ENCODE measurements at regions not wholly inside any gene's neighbourhood (a gene's known extent, or its start where the extent isn't known, plus 50 kb on each side); places are given as distances from the start of the nearest gene placed in this dataset.
"Not testable (repeated sequence)": the region's sequence is repeated elsewhere in the genome, so short reads cannot be mapped to it uniquely, and the experiment has no call there.

DNA sequence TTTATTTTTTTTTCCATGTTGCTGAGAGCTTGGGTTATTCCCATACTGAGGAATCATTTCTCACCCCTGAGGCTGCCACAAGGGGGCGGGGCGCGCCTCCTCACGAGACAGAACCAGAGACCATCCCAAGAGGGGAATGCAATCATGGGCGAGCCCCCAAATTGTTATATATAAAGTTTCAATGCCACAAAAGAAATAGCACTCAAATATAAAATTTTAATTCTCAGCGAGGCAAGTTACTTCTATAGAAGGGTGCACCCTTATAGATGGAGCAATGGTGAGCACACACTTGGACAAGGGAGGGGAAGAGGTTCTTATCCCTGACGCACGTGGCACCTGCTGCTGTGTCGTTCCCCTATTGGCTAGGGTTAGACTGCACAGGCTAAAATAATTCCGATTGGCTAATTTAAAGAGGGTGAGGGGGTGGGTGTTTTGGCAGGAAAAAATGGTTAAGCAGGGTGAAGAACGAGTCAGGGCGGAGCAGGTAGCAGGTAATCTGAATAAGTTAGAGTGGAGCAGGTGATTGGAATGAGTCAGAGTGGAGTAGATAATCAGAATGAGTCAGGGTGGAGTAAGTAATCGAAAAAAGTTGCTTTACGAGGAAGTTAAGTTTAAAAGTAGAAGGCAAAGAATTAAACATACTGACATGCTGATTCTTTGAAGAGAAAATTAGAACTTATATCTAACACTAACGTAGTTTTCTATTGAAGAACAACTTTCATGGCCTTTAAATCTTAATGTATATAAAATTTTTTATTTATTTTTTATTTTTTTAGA is 177.5 kb downstream of the MTCL1 start:
- no peak for DNase-seq

DNA sequence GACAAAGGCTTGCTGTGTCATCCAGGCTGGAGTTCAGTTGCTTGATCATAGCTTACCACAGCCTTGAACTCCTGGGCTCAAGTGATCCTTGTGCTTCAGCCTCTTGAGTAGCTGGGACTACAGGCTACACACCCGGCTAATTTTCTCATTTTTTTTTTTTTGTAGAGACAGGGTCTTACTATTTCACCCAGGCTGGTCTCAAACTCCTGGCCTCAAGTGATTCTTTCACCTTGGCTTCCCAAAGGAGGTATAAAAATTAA is 178.0 kb downstream of the MTCL1 start:
- no peak for DNase-seq

DNA sequence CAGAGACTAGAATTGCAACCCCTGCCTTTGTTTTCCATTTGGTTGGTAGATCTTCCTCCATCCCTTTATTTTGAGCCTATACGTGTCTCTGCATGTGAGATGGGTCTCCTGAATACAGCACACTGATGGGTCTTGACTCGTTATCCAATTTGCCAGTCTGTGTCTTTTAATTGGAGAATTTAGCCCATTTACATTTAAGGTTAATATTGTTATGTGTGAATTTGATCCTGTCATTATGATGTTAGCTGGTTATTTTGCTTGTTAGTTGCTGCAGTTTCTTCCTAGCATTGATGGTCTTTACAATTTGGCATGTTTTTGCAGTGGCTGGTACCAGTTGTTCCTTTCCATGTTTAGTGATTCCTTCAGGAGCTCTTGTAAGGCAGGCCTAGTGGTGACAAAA is 182.5 kb downstream of the MTCL1 start:
- DNase-seq, result not testable (repeated sequence)

DNA sequence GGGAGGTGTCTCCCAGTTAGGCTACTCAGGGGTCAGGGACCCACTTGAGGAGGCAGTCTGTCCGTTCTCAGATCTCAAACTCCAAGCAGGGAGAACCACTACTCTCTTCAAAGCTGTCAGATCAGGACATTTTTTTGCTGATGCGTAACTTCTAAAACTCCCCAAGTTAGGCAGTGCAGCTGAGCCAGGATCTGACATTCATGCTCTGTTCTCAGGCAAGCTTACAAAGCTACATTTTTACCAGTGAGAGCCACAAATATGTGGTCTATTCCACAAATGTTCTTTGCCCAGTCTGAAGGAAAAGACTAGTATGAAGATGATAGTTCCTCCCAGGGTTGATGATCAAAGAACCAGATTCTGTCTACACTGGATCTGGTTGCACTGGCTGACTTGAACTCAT is 184.1 kb downstream of the MTCL1 start:
- no peak for DNase-seq

DNA sequence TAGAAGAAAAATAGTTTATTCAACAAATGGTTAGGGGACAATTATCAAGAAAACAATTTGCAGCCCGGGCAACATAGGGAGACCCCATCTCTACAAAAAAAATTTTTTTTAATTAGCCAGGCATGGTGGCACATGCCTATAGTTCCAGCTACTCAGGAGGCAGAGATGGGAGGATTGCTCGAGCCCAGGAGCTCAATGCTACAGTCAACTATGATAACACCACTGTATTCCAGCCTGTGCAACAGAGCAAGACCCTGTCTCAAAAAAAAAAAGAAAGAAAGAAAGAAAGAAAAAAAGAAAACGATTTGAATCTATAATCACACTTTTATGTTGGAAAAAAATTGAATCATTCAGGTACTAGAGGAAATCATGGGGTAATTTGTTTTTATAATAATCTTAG is 185.1 kb downstream of the MTCL1 start:
- DNase-seq, result not testable (repeated sequence)

DNA sequence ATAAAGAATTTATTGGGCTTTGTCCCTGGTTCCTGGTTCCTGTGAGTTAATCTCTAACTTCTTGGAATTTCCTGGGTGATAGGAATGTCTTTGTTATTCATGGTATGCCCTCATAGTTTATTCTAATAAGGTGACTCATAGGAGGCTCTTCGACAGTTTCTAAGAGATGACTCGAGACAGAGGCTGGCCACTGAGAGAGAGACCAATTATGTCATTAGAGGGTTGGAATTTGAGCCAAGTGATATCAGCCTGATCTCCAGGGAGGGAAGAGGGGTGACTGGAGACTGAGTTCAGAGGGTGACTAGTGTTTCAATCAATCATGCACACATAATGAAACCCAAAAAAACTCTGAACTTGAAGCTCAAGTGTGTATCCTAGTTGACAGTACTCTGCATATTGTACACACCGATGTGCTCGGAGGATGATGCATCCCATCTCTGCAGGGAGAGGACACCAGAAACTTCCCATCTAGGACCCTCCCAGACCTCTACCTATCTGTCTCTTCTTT is 185.7 kb downstream of the MTCL1 start:
- DNase-seq, result no peak

DNA sequence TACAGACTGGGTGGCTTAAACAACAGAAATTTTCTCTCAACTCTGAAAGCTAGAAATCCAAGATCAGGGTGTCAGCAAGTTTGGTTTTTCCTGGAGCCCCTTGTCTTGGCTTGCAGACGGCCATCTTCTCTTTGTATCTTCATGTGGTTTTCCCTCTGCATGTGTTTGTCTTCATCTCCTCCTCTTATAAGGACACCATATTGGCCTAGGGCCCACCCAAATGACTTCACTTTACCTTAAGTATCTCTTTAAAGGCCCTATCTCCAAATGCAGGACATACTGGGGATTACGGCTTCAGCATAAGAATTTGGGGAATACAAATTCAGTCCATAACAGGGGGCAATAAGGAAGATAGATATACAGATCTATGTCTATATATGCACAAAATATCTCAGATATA is 187.9 kb downstream of the MTCL1 start:
- DNase-seq, result no peak

DNA sequence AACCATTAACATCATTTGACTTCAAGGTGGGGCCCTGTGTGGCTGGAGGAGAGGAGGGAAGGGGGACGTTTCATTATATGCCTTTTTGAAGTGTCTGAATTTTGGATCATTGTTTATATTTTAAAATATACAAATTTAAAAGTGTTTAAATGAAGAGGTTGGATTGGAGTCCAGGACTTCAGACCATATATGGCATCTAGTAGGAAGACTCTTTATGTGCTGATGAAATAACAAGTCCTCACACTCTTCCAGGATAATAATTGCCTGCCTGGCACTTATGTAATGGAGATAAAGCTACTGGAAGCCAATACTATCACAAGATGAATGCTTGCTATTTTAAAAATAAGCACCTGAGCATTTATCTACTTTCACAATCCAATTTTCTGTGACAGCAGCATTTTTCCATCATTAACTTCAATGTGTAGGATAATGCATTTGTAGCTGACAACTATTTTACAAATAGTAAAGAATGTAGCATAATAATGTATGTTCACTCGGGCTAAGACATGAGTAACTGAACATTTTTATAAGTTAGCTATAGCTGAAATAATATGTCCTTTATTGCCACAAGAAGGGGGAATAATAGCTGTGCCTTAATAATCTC is 188.4 kb downstream of the MTCL1 start:
- no peak for DNase-seq

DNA sequence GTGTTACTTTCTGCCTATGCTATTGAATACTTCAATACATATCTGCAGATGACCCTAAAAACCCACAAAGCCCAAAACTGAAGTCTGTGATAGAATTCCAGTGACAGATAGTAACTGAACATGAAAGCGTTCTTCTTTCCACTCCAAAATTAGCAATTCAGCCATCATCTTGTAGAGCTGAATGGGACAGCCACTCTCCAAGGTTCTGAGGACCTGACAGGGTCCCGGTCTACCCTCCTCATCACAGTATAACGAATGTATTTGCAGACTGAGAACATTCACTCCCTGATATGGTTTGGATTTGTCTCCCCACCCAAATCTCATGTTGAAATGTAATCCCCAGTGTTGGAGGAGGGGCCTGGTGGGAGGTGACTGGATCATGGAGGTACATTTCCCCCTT is 189.5 kb downstream of the MTCL1 start:
- no peak for DNase-seq

DNA sequence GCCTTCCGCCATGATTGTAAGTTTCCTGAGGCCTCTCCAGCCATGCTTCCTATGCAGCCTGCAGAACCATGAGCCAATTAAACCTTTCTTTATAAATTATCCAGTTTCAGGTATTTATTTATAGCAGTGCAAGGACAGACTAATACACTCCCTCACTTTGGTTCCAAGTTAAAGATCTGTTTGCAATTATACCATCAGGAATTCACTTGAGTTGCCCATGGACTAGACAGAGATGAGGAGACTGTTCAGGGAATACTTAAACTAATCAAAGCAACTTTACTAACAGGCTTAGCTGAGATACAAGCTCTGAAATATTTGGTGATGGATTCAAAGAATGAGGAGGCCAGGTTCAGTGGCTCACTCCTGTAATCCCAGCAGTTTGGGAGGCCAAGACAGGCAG is 190.0 kb downstream of the MTCL1 start:
- DNase-seq, result no peak

DNA sequence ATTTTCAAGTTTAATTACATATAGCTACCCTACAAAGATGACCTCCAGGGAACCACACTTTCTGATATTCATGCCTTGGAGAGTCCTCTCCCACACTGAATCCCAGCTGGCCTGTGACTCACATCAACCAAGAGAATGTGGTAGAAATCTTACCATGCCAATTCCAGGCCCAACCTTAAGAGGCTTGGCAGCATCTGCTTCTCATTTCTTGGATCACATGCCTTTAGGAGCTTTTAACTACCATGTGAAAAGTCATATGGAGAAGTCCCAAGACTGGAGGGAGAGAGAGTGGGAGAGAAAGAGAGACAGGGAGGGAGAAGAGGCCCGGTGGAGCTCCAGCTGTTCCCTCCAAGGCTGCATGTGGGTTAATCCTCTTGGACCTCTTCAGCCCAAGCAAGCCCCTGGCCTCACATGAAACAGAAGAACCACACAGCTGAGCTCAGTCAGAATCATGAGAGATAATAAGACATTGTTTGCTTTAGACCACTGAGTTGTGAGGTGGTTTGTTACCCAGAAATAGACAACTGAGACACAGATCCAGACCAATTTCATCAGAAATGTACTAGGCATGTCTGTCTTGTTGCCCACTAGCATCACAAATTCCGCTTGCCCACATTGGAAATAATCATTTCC is 190.7 kb downstream of the MTCL1 start:
- no peak for DNase-seq

DNA sequence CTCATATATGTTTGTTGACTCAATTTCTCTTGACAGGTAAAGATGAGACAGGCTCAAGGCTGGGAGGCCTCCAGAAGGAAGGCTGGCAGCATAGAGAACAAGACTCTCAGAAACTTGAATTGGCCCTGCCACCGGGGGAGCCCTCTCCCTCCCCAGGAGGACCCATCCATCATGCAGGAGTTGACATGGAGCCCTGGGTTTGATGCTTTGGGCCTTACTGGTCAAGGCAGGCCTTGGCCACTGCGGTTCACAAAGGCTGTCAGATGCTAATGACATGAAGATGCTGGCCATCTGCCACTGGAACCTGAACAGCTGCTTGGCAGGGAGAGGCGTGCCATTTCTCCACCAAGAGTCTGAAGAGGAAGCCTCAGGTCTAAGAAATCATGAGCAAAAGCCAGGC is 193.6 kb downstream of the MTCL1 start:
- no peak for DNase-seq

DNA sequence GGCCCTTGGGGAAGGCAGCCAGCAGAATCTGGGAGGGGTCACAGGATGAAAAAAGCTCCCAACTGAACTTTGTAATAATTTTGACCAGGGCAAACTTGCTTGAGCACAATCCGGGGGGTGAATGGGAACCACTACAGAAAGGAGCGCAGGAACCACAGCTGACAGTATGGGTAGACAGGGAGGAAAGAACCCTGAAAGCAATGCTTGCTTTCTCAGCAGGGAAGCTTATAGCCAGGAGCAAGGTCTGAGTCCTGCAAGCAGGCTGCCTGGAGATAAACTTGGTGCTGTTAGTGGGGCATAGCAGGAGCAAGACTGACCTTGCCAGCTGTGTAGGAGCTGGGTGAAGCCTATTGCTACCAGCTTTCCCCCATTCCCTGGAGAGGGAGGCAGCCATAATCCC is 195.2 kb downstream of the MTCL1 start:
- no peak for DNase-seq

DNA sequence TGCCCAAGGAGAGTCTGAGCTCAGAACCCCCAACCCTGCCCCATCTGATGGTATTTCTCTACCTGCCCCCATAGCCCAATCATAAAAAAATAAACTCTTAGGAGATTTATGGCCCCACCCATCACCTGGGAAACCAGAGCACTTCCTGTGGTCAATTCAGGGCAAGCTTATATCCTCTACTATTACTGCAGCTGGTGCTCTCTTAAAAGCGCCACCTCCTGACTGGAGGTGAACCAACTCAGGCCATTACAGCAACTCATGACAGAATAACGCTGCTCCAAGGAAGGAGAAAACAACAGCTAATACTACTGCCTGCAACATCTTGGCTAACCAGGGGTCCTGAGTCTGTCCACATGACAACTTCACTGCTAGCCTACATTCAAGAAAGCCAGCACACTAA is 195.7 kb downstream of the MTCL1 start:
- no peak for DNase-seq

DNA sequence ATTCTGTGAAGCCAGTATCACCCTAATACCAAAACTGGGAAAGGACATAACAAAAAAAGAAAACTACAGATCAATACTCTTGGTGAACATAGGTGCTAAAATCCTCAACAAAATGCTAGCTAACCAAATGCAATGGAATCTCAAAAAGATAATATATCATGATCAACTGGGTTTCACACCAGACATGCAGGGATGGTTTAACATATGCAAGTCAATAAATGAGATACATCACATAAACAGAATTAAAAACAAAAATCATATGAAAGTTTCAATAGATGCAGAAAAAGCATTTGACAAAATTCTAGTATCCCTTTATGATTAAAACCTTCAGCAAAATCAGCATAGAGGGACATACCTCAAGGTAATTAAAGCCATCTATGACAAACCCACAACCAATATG is 198.2 kb upstream of the NDUFV2 start:
- no peak for DNase-seq

DNA sequence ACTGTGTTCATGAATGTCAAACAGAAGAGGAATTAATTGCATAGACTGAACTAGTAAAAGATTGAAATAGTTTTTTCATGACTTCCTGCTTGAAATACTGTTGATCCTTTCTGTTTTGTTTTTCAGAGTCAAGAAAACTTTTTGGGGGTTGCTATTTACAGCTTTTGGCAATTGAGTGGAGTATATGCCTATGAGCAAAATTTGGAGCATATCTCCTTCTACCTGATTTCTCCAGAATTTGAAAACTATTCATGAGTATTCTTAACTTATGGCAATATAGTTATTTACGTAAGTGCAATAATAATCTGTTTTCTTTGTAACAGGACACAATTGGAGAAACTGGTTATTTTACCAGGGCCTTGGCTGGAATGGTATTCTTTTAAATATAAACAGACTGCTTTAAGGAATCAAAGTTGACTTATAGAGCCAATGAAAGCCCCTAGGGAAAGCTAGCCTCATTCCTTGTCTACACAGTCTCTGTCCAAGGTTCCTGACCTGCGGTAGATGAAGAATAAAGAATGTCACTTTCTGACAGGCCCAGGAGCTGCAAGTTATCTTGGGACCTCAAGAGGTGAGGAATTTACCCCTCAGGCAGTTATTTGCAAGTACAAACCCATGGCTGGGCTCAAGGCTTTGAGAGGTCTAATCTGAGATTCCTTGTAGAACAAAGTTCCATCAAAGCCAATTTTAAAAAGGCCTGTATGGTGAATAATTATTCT is 193.5 kb upstream of the NDUFV2 start:
- DNase-seq, result no peak

DNA sequence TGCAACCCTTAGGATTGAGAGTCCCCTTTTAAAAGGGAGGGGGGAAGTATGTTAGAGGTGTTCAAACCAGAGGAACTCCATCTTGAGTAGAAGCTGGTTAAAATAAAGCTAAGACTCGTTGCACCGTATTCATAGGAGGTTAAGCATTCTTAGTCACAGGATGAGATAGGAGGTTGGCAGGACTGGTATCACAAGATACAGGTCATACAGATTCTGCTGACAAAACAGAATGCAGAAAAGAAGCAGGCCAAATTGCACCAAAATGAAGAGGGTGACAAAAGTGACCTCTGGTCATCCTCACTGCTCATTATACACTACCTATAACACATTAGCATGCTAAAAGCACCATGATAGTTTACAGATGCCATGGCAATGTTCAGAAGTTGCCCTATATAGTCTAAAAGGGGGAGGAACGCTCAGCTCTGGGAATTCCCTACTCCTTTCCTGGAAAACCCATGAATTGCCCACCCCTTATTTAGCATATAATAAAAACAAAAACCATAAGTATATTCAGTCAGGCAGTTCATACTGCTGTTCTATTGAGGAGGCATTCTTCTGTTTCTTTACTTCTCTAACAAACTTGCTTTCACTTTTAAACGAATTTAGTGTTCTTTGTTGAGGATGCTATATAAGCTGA is 192.2 kb upstream of the NDUFV2 start:
- no peak for DNase-seq

DNA sequence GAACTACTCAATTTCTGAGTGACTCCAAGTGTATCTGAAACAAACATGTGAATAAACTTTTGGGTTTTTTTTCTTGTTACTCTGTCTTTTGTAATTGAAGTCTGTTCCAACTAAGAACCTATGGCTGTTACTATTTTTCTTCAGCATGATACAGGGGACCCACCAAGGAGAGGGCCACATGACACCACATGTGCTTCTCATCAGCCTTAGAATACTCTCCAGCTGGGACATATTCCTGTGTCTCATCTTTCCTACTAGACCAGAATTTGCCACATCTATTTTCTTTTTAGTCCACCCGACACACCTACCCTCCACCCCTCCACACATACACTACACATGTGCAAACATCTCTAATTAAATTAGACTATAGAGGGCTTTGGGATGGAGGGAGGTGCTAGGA is 191.7 kb upstream of the NDUFV2 start:
- no peak for DNase-seq

DNA sequence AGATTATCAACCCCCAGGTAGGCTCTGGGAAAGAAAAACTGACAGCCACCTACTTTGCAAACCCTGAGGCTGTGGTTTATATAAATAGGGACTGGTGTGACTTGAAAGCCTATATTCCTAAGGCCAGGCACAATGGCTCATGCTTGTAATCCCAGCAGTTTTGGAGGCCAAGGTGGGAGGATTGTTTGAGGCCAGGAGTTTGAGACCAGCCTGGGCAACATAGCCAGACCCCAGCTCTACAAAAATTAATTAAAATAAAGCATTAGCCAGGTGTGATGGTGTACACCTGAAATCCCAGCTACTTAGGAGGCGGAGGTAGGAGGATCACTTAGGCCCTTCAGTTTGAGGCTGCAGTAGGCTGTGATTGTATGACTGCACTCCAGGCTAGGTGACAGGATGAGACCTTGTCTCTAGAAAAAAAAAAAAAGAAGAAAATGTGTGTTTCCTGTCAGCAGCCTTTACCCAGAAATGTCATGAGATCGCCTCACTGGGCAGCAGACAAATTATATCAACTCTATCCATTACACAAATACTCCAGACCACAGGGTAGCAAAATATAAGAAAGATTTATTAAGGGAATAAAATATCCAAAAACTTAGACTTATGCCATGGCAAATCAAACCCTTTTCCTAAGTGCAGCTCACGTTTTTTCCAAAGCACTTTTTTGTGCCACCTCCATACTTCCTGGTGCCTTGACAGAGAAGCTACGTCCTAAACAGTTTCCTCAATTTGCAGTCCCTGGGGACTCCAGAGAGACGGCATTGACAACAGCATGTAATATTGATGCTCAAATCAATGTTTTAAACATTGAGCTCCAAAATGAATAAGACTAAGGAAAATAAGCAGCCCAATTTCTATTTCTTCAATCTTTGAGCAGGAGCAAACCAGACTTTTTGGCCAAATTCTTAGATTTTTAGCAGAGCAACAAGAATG is 190.8 kb upstream of the NDUFV2 start:
- DNase-seq, result no peak

DNA sequence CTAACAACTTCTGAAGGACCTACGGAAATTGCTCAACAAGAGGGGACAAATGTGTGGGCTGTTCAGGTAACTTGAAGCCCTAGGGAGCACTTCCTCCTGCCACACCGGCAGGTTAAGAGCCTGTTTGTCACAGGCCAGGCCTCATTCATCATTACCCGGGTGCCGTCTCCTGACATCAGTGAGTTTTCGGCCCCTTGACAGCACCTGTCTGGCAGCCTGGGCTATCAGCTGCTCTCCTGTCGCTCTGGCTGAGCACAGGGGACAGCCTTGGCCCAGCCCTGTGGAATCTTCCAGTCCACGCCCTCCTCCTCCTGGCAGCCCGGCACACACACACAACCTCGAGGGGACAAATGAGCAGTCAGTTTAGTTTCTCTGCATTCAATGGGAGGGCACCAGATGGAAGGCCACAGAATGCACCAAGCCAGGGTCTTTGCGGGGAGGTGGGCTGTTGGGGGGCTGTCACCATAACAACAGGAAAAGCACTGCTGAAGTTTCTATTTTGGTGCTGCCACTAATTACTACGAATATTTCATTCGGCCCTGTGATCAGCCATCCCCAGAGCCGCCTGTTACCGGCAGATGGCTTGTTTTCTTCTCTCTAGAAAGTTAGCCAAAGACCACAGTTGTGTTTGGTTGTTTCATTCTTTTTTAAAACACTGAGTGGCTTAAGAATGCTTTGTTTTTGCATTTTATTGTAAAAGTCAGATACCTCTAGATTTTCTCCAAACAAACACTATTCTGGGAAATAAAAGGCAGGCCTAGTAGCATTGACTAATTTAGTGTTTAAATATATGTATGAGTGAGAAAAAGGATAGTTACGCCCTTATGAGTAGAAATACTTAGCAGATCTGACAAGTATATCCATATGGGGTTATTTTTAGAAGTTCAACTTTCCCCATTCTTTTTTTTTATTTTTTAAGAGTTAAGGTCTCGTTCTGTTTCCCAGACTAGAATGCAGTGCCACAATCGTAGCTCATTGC is 189.9 kb upstream of the NDUFV2 start:
- no peak for DNase-seq

All from activated effector memory CD4-positive, alpha-beta T cell treated with Interleukin-2 at 50 U/mL for 16 hours (primary cell).